ENCODE measurements at regions not wholly inside any gene's neighbourhood (a gene's known extent, or its start where the extent isn't known, plus 50 kb on each side); places are given as distances from the start of the nearest gene placed in this dataset.

GRCh38 chr2:228283491-228284171 is 102.1 kb upstream of the SPHKAP start:
- Histone ChIP-seq H3K27ac (no peak overlapping the region), H3K36me3 (no peaks in the 10 kb centered on the region), H3K27me3 (no peaks in the 10 kb centered on the region), H3K4me3 (no peak overlapping the region), H3K4me1 (no peaks in the 10 kb centered on the region), H3K9me3 (no peaks in the 10 kb centered on the region), H3K9ac (ENCODE audit: low read depth in 2 of 2, low read length in 2 of 2) (no peak overlapping the region)
- TF ChIP-seq CTCF (IDR thresholded peaks at IDR 0.05), result no peak
- DNase-seq, result no peak
- intact Hi-C loops (cut with DNase I), result no loop called here

- no peak for TF ChIP-seq CTCF (IDR thresholded peaks at IDR 0.05)
- intact Hi-C loops (cut with DNase I), result no loop called here
- Histone ChIP-seq H3K27me3 (no peaks in the 10 kb centered on the region), H3K4me3 (no peak overlapping the region), H3K9ac (ENCODE audit: low read depth in 2 of 2, low read length in 2 of 2) (no peak overlapping the region), H3K27ac (no peak overlapping the region), H3K4me1 (no peaks in the 10 kb centered on the region), H3K9me3 (no peaks in the 10 kb centered on the region), H3K36me3 (no peaks in the 10 kb centered on the region)
- DNase-seq, result no peak
These were observed 100.9 kb upstream of the SPHKAP start for GRCh38 chr2:228282376-228282775.

- no peak overlapping the region for H3K4me3 ChIP-seq
- no peak for DNase-seq
- TF ChIP-seq CTCF (IDR thresholded peaks at IDR 0.05), result no peak
- H3K27ac ChIP-seq, result no peak overlapping the region
- intact Hi-C loops (cut with DNase I), result no loop called here
- no peaks in the 10 kb centered on the region for H3K9me3 ChIP-seq
- no peaks in the 10 kb centered on the region for H3K36me3 ChIP-seq
- no peaks in the 10 kb centered on the region for H3K4me1 ChIP-seq
- no peaks in the 10 kb centered on the region for H3K27me3 ChIP-seq
- no peak overlapping the region for H3K9ac ChIP-seq (ENCODE audit: low read depth in 2 of 2, low read length in 2 of 2)
These were observed 91.7 kb upstream of the SPHKAP start for GRCh38 chr2:228273159-228273558.

GRCh38 chr2:228269351-228269750 is 87.9 kb upstream of the SPHKAP start:
- no peak overlapping the region for H3K27ac ChIP-seq
- no peak overlapping the region for H3K9ac ChIP-seq (ENCODE audit: low read depth in 2 of 2, low read length in 2 of 2)
- no peak for TF ChIP-seq CTCF (IDR thresholded peaks at IDR 0.05)
- no peaks in the 10 kb centered on the region for H3K36me3 ChIP-seq
- H3K4me3 ChIP-seq, result no peak overlapping the region
- intact Hi-C loops (cut with DNase I), result no loop called here
- H3K9me3 ChIP-seq, result no peaks in the 10 kb centered on the region
- DNase-seq, result no peak
- no peaks in the 10 kb centered on the region for H3K4me1 ChIP-seq
- no peaks in the 10 kb centered on the region for H3K27me3 ChIP-seq

- TF ChIP-seq CTCF (IDR thresholded peaks at IDR 0.05), result no peak
- no peak overlapping the region for H3K9ac ChIP-seq (ENCODE audit: low read depth in 2 of 2, low read length in 2 of 2)
- DNase-seq, result no peak
- no peaks in the 10 kb centered on the region for H3K4me1 ChIP-seq
- H3K27me3 ChIP-seq, result no peaks in the 10 kb centered on the region
- no peaks in the 10 kb centered on the region for H3K36me3 ChIP-seq
- no peak overlapping the region for H3K27ac ChIP-seq
- H3K4me3 ChIP-seq, result no peak overlapping the region
- intact Hi-C loops (cut with DNase I), result no loop called here
- H3K9me3 ChIP-seq, result no peaks in the 10 kb centered on the region
These were observed 87.3 kb upstream of the SPHKAP start for GRCh38 chr2:228268756-228269155.
